HG03575 (cell line): ENCODE measurements at regions not wholly inside any gene's neighbourhood (a gene's known extent, or its start where the extent isn't known, plus 50 kb on each side); places are given as distances from the start of the nearest gene placed in this dataset.

Experiments
- ATAC-seq: cut with Tn5 transposase; IDR thresholded peaks from one replicate; pipeline ENCODE4 v1.9.1; 2021; ENCODE audit not compliant: unreplicated experiment, insufficient number of reproducible peaks, low FRiP score; ENCODE audit errors: extremely low read depth

DNA sequence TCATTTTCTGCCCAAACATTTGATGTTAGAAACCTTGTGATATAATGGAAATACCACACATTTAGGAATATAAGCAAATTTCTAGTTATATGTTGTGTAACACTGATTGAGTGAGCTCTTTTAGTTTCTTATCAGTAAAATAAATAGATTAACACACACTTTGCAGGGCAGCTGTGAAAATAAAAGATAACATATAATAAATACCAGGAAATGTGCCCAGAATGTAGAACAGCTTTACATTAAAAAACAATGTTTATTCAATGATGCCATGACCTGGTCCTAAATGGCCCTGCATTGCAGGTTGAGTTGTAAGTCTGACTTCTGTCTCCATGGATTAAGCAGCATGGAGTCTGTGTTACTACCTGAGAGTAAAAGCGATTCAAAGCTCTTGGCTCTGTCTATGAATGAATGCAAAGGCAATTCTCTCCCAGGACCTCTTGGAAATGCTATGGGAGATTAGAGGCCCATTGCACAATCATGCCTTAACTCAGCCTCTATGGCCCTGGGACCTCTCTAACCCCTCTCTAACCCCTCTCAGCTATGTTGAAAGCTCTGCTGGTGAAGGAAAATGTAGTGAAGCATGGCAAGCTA is 296.0 kb upstream of the ACTBL2 start:
- ATAC-seq: no peak

DNA sequence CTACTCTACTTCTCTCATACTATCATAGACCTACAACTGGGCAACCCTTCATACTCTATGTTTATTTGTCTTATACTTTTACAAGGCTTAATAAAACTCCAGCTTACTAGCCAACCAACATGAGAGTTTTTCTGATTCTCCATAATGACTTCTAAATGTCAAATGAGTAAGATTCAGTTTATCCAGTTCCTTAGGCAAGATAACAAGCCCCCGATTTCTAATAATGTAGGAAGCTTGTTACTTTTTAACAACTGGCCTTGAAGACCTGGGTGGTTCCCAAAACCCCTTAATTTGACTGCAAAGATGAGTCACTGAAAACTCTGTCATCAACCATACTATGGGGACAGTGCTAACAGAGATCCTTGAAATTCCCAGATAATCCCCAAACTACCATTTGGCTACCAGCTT is 294.6 kb upstream of the ACTBL2 start:
- no peak for ATAC-seq

DNA sequence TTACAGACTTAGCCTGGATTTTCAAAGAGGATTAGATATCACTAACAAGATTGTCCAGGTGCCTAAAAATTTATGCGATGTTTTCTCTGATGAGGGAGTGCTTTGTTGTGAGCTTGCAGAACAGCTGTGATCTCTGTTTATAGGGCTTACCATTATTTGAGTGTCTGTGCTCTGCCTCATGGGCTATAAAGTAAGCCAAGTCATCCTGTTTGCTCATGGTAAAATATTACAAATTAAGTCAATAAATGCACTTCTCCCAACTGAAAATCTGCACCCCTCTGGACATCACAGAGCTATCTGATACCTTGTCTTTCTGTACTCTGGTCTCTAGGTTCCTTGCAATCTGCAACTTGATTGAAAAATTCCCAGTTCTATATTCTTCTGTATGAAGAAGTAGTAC is 293.4 kb upstream of the ACTBL2 start:
- no peak for ATAC-seq

DNA sequence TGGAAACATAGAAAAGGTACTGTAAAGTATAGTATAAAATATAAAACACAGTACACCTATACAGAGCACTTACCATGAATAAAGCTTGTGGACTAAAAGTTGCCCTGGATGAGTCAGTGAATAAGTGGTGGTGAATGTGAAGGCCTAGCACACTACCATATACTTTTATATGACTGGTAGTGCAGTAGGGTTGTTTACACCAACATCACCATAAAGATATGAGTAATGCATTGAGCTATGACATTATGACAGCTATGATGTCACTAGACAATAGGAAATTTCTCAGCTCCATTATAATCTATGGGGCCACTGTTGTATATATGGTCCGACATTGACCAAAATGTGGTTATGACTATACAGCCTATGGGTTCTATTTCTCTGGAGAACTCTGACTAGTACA is 291.8 kb upstream of the ACTBL2 start:
- ATAC-seq: no peak

DNA sequence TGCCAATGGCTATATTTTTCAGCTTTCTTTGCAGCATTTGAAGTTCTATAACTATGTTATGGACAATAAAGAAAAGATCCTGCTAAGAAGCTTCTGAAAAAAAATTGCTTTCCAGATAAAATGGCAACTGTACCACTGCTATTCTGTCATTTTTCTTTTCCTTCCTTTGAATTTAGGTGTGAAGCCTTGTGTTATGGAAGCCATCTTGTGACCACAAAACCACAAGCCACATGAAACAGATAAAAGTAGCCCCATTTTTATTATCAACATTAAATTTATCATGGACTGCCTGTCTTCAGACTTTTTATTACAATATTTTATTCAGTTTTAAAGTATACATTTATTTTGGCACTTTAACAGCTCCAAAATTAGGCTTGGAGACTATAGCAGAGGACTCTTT is 289.9 kb upstream of the ACTBL2 start:
- ATAC-seq: no peak

DNA sequence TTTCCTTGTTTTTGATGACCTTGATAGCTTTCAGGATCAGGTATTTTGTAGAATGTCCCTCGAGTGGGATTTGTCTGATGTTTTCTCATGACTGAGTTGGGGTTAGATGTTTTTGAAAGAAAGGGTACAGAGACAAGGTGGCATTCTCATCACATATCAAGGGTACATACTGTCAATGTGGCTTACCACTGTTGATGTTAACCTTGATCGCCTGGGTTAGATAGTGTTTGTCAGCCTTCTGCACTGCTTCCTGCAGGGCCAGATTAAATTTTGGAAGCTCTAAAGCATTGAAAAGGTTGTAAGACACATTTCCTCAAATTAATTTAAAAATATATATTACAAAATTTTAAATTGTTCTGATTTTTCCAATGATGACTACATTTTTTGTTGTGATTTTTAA is 287.4 kb upstream of the ACTBL2 start:
- no peak for ATAC-seq

DNA sequence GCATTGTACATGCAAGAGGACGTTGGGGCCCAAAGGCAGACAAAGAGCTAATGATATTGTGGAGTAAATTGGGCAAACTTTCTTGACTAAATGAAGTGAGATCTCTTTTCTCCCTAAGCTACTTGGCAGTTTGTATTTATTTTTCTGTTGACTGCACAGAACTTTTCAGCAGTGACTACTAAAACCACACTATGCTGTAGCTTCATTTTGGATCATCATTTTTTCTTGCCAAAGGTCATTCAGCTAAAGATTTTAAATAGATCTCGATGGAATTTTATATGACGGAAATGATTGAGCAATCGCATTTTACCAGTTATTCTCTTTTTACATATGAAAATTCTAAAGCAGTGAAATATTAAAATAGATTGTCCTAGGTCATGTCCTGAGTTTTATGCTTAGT is 286.1 kb upstream of the ACTBL2 start:
- ATAC-seq: no peak

DNA sequence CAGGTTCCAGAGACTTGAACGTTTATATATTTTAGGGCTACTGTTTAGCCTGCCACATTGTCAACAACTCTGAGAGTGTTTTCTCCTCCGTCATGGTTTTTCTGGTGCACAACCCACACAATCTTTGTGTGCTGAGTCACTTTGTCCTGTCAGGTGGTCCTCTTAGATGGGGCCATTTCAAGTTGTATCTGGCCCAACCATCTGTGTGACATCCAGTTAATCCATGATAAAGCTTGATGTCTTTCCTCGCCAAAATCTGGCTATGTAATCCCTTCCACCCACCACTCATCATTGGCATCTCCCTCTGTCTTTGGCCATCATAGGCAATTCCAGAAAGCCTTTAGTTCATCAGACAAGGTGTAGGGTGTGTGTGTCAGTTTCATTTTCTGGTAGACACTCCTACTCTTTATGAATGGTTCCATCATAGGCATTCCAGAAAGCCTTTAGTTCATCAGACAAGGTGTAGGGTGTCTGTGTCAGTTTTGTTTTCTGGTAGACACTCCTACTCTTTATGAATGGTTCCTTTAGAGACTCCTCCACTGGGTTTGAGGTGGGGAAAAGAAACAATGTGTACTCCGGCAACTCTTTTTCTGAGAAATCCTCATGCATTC is 282.0 kb upstream of the ACTBL2 start:
- no peak for ATAC-seq

DNA sequence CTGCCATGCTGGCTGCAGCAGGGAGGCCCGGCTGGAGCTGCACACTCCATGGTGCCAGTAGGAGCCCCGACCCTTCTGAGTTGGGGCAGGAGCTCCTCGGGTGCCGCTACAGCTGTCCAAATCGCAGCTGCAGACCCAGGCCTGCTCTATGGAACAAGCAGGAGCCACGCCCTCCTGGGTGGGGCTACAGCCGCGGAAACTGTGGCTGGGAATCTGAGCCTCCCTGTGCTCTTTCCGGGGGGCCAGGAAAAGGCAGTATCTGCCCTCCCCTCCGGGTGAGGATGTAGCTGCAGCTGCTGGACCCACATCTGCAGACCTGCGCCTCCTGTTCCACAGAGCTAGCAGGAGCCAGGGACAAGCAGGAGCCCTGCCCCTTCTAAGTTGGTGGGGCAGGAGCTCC is 278.9 kb upstream of the ACTBL2 start:
- no peak for ATAC-seq

DNA sequence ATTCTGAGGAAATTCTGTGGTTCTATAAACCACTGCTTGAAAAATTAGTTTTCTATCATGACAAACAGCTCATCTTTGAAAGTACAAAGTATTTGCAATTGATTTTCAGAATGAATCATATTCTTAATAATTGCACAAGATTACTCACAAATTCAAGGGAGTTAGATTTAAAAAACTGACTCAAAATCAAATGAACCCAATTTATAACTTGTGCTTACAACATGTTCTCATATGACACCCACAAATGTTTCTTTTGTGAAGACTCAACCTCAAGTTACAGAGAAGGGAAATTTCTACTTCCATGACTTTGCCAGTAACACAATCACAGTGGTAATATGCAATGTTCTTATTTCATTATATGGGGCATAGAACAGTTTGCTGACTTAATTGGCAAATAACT is 272.0 kb upstream of the ACTBL2 start:
- no peak for ATAC-seq

DNA sequence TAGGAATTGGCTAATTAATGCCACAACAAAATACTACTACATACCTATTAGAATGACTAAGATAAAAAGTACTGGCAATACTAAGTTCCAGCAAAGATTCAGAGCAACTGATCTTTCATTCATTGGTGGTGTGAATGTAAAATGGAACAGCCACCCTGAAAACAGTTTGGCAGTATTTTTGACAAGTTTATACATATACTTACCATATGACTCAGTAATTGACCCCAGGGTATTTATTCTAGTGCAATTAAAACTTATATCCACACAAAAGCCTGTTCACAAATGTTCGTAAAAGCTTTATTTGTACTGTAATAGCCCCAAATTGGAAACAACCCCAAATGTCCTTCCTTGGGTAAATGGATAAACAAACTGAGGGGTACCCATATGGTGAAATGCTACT is 270.8 kb upstream of the ACTBL2 start:
- ATAC-seq: no peak

DNA sequence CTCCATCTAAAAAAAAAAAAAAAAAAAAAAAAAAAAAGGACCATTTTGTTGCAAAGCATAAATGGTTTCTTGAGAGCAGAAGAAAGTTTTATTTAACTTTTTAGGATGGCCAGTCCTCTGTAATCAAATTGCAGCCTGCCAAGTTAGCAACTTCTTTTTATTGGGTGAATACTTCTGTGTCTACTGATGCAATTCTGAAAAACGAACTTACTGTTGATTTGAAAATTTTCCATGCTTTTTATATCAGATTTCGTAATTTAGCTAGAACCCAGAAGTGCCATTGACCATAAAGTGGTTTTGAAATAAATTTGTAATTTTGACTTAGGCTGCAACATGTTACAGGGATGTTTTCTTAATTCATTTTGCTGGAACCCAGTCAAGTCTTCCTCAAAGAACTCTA is 269.1 kb upstream of the ACTBL2 start:
- no peak for ATAC-seq

DNA sequence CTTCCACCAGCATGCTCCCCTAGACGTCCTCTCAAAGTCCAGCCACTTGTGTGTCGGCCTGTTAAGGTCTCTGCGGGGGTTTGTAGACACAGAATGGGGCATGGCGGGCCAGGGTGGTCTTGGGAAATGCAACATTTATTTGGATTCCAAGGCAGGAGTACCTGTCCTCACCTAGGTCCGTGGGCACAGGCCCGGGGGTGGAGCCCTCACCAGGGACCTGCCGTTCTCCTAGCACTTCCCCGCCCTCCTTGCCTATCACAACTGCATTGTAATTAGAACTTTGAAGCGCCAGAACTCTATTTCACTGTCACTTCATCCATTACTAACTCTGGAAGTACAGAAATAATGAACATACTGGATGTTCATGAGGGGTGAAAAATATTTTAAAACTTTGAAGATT is 268.3 kb upstream of the ACTBL2 start:
- no peak for ATAC-seq

DNA sequence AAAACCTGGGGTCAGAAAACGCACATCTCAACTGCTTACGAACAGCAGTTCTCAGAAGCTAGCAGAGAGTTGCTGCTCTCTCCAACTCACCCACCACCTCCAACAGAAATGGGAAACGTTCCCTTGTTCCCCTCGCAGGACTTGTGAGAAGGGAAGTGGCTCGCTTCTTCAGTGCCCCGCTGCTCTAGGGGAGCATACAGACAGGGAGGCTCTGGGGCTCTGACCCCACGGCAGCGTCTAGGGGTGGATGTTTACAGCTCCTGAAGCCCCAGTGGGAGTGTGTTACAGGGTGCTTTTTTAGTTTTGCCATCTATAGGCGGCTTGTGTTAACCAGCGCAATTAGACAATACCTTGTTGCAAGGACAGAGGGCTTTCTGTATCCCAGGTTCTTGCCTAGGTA is 267.7 kb upstream of the ACTBL2 start:
- ATAC-seq: no peak

DNA sequence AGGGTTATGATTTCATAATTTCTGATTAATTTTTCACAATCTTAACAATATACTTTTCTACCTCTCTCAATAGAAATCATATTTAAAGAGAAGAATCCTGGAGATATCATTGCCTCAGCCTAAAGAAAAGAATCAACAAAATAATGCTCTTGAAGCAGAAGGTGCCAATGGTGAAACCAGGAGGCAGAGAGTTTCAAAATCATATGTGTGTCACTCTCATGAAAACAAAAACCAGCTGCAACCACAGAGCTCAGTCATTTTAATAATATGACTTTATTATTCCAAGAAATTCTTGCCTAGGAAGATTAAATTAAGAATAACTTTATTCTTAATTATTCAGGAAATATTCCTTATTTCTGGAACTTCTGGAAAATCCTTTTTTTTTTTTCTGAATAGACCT is 266.8 kb upstream of the ACTBL2 start:
- ATAC-seq: no peak

DNA sequence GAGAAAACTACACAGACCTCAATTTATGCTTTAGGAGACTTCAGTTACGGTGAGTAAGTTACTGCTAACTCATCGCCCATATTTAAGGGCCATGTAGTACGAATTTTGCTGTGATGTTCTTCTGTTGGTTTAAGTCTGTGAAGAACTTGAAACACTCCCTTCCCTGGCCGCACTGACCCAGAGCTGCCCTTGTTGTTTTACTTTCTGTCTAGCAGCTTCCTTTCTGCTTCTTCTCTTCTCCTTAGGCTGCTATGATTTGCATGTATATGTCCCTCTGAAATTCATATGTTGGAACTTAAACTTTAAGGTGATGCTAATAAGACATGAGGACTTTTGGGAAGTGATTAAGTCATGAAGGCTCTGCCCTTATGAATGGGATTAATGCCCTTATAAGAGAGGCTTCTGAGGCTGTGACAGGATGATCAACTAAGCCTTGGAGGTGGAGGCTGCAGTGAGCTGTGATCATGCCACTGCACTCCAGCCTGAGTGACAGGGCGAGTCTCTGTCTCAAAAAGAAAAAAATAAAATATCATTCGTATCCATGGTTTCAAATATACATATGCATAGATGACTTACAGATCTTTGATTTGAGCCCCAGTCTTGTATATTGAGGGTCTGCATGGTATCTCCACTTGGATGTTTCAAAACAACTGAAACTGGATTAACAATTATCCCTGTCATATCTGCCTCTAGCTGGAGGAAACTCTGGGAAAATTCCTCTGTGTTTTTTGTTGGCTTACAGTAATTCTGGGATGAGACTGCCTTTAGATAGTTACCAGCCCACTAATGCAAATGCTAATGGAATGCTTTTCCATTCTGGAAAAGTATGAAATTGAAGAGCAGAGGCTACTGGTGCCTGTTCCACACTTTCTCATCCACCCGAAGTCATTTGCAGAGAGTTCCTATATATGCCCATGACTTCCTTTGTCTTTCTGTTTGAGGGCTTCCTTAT is 263.4 kb upstream of the ACTBL2 start:
- ATAC-seq: no peak

DNA sequence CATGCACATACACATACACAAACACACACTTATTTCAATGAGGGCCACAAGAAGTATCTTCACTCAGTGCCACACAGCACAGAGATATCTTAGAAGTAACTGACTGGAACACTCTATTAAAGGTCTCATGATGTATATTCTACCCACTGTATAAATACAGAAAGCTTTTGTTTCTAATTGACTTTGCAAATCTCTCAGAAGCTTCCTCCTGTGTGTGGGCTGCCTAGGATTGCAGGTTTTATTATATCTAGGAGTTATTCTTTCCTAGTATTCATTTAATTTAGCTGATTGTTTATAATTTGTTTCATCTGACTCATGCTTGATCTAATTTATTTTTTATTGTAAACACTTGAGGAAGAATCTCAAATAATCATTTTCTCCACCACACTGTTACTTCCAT is 262.4 kb upstream of the ACTBL2 start:
- no peak for ATAC-seq

DNA sequence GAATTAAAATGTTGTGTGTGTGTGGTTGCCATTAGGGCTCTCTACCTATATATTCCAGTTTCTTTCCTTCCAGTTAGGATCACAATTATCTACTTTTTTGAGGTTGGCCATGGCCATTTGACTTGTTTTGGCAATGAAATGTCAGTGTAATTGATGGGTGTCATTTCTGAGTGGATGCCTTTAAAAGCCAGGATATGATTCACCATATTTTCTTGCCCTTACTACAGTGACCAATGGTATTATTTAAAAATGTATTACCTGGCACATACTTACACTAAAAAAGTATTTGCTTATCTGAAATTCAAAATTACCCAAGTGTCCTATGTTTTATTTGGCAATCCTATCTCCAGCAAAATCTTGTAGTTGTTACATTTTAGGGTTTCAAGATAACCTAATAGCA is 258.7 kb upstream of the ACTBL2 start:
- ATAC-seq: no peak

DNA sequence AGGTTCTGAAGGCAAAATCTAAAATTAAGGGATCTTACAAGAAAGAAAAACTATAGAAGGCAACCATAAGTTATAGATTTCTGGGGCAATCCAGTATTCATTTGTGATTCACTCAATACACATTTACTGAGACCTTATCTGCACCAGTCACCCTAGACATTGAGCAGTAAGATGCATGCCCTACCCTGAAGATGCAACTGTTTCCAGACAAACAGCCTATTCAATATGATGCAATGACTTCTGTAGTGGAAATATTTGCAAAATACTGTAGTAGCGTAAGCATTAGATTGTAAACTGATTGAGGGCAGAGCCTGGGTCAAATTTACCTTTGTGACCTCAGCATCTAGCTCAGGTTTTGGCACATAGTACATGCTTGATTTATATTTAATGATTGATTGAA is 256.2 kb upstream of the ACTBL2 start:
- ATAC-seq: no peak

DNA sequence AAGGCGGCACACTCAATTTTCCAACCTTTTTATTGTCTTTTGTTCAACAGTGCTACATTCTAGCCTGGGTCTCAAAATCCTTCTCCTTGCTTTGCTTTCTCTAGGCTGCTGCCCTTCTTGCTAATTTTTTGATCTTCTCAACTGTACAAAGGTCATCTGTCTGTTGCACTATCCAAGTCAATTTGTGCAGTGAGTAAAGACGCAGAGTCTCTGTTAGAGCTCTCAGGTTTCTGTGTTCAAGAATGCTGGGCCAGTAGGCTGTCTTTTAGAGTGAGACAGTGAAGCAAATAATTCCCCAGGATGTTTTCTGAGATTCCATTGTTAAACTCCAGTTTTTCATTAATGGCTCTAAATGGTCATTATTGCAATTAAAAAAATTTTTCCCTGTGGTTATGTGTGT is 255.7 kb upstream of the ACTBL2 start:
- ATAC-seq: no peak
